NCI-H1092 treated with DMSO at 0.1 percent for 48 hours (cell line): ENCODE measurements at regions not wholly inside any gene's neighbourhood (a gene's known extent, or its start where the extent isn't known, plus 50 kb on each side); places are given as distances from the start of the nearest gene placed in this dataset.
A peak's percentile ranks its signal among the peaks of the same experiment; 100 is the strongest.

Source experiments
- DNase-seq: peaks from one replicate; lab custom pipeline; 2025; lab: John Stamatoyannopoulos, UW

DNA sequence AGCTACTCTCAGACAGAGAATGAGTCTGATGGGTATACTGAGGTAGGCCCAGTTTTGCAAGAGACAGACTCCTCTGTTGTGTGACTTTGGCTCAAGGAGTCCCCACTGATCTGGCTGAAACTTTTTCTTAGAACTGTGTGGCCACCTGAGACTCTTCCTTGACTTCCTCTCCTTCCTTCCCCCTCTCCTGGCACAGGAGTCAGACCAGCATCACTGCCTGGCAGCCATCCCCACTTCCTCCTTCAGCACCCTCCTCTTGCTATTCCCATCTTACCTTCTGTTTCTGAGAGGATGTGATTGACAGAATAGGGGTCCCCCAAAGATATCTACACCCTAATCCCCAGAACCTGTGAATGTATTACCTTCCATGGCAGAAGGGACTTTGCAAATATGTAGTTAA is 351.1 kb downstream of the MN1 start:
- no peak for DNase-seq

DNA sequence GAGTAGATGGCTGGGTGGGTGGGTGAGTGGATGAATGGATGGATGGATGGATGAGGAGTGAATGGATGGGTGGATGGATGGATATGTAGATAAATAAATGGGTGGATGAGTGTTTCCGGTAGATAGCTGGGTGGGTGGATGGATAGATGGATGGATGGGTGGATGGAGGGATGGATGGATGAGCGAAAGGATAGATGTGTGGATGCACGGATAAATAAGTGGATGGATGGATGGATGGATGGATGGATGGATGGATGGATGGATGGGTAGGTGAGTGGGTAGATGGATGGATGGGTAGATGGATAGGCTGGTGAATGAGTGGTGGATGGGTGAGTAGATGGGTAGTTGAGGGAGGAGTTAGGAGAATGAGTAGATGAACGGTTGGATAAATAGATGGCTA is 349.3 kb downstream of the MN1 start:
- DNase-seq = no peak

DNA sequence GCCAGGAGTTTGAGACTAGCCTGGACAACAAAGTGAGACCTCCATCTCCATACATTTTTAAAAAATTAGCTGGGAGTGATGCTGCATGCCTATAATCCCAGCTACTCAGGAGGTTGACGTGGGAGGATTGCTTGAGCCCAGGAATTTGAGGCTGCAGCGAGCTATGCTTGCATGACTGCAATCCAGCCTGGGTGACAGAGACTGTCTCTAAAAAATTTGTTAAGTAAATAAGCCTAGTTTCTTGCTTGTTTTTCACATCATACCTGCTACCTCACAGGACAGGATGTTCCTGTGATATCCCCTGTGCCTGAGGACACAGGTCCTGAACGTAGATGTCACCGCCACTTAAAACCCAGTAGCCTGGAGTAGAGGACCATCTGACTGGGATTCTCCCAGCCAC is 348.6 kb downstream of the MN1 start:
- no peak for DNase-seq

DNA sequence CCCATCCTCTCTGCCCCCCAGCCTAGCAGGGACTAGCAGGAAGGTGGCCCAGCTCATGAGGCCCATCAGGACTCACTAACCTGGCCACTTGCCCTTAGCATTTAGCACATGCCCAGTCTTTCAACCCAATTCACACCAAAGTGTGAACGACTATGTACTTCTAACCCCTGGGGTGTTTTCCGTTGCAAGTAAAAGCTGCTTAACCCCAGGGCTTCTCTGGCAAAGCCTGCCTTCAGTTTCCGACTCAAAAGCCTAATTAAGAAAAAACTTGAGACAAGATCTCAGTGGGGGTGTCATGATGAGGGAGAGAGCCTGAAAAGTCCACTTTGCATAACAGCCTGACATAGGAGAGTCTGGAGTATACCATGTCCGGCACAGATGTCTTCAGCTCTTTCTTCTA is 347.8 kb downstream of the MN1 start:
- DNase-seq = no peak

DNA sequence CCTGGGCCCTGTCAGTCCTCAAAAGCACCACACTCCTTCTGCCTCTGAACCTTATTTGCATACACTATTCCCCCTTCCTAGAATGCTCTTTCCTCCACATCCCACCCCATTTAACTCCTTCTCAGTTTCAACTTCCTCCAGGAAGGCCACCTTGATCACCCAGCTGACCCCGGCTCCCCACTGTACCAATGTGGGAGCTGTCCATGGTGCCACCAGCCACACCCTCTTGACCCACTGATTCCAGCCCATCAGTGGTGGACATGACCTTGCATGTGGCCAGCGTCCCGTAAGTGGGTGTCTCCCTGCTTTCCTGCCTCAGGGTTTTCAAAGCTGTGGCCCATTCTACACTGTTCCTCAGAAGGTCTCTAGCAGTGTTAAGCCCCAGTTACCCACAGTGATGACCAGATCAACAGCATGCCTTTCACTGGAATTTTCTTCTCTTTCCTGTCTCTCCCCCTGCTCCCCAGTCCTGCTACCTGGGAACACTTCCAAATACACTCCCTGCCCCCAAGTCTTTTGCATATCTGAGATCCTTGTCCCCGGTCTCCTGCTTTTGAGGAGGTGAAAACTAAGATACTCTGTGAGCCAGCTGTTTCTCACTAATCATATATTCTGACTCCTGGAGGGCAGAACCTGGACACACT is 346.6 kb downstream of the MN1 start:
- no peak for DNase-seq

DNA sequence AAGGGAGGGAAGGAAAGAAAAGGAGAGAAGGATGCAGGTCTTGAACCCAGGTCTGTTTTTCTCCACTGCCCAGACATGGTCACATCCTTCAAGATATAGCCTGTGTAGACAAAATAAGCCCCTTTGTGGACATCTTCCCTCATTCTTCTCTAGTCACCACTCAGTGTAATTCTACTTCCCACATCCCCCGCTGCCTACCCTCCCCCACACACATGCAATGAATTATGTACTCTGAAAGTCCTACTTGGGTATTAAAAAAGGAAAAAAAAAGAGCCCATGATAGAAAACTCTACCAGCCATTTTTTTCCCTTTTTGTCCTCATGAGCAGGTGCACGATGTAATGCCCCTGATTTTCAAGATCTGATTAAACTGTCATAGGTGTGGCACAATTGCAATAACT is 346.0 kb downstream of the MN1 start:
- no peak for DNase-seq

DNA sequence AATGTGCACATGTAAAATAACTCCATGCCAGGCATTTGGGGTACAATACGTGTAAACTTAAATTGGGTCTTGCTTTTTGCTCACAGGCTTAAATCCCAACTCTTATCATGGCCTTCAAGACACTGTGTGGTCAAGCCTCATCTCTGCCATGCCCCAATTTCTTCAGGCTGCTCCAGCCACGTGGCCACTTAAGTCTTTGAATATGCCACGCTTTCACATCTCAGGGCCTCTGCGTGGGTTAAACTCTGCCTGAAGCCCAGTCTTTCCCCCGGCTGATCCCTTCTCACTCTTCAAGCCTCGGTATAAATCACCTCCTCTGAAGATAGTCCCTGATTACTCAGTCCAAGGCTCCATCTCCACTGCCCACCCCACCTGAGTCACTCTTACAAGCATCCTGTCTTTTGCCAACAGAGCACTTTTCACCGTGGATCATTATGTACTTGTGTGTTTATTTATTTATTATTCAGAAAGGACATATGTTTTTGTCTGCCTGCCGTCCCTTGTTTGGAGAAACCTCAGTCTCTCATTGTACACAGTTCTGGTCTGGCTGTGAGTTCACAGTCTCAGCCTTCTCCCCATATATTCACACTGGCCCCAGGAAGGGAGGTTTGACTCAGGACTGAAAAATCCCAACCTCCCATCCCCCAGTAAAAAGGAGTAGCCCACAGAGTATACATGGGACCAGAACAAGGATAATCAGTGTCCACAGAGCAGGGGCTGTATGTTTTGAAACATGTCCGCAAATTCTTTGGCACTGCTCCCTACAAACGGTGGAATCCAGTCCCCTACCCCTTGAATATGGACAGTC is 344.7 kb downstream of the MN1 start:
- DNase-seq = no peak

DNA sequence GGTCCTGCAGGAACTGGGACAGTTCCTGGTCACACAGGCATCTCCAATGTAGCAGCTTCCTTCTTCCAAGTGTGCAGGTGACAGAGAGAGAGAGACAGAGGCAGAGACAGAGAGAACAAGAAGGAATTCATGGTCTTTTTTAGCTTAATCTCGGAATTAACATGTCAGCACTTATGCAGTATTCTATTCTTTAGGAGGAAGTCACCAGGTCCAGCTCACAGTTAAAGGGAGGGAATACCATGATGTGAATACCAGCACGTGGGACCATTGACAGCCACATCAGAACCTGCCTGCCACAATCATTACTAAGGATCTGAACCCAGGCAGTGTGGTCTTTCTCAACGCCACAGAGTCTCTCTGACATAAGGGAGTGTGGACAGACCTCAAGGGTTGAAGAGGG is 341.6 kb downstream of the MN1 start:
- DNase-seq = no peak

DNA sequence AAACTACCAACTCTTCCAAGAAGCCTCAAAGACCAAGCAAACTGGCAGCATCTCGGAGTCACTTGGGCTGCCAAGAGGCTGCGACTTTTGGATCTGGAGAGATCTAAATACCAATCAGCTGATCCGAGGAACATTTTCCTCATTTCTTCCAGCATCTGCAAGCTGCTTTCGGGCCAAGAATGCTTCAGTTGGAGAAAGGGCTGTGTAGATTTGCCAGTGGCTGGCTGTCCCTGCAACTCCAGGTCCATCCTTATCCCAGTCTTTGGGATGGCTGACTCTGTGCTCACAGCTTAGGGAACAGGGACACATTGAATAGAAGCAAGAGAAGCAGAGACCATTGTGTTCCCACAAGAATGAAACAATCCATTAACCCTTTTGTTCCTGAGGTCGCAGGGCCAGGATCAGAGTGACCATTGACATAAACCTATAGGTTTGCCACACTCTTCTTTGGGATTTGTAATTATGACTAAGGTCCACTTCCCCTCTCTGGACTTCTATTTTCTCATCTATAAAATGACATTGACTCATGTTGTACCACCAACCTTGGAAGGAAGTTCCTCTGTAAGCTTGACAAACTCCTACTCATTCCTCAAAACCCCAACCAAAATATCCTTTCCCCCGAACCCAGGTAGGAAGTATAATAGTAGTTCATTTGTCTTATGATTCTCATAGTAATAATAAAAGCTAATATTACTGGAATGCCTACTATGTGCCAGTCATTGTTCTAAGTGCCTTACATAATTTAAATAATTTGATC is 340.8 kb downstream of the MN1 start:
- DNase-seq = no peak

DNA sequence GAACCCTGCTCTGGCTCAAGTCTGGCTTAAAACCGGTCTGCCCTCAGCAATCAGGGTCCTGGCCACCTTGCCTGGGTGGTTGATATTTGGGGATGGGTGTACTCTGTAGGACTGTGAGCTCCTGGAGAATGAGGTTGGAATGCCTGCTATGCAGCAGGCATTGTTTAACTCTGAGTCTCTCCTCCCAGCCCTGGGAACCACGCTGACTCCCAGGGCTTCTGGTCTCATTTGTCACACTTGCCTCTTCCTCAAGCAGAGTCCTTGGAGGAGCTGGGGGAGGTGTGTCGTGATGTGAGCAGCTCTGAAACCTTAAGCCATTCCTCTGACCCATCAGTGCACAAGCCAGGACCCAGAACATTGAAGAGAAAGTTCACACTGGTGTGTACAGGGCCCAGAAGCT is 340.1 kb downstream of the MN1 start:
- DNase-seq = no peak

DNA sequence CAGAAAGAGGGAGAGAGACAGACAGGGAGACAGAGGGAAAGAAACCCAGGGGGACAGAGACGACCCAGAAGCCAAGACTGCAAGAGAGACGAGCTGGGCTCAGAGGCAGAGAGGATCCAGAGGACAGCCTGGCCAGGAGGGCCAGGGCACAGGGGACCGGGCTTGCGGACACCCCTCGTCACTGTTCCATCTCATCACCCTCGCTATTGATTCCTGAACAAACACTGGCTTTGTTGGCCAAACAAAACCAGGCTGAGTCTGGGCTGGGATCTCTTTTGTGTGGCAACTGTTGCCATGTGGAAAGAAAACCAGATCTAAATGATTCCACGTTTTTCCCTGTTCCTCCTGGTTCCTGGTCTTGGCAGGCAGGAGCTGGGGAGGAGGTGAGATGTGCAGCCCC is 339.4 kb downstream of the MN1 start:
- peak; percentile 85 for DNase-seq

DNA sequence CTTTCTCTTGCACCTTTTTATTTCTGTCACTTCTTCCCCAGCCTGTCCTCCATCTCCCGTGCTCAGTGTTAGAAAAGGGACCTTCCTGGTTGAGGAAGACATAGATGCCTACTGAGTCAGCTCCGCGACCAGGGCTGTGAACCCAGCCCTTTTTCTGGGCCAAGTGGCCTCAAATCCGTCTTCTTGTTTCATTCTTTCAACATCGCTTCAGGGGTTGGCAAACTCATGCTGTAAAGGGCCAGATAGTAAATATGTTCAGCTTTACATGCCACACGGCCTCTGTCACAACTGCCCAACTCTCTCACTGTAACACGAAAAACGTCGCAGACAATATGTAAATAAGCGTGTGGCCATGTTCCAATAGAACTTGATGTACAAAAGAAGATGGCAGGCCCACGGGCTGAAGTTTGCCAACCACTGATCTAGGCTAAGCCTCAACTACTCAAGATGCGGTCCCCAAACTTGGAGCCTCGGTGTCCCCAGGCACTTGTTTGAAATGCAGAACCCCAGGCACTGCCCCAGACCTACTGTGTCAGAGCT is 338.4 kb downstream of the MN1 start:
- DNase-seq = no peak

DNA sequence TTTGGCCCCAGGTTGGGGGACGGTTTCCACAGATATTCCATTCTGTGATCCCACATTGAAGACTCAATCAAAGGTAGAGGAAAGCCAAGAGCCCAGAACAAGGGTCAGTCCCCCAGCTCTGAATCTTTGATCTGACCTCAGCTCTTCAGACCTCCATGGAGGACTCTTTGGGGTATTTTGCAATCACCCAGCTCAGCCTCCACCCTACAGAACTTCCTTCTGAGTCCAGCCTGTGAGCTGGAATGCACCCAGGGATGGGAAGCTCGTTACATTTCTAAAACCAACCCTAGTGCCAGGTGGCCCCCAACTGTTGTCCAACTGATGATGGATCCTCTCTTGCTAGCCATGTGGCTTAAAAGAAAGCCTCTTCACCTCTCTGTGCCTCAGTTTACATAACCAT is 335.3 kb downstream of the MN1 start:
- DNase-seq = no peak

DNA sequence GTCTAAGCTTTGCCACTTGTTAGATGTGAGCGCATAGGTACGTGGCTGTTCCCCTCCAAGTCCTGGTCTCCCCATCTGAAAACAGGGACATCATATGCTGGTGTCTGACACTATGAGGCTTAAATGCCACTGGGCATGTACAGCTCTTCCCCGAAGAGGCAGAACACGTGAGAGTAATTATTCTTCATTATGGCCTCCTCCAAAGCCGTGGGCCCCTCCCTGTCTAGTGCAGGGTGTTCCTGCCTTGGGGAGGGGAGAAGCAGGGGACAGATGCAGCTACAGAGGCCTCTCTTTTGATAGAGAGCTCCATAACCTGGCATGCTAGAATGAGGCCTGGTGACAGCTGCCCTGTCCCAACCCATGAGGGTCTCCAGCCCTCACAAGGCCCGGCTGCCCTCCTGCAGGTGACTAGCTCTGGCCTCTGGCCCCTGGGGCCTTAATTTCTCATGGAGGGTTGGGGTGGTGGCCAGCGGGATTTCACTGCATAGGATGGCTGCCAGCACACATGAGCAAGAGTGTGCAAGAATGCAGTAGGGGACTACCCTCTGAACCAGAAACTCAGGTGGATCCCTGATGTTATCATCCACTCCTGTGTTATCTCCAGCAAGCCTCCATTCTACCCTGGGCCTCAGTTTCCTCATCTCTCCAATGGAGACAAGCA is 334.6 kb downstream of the MN1 start:
- no peak for DNase-seq

DNA sequence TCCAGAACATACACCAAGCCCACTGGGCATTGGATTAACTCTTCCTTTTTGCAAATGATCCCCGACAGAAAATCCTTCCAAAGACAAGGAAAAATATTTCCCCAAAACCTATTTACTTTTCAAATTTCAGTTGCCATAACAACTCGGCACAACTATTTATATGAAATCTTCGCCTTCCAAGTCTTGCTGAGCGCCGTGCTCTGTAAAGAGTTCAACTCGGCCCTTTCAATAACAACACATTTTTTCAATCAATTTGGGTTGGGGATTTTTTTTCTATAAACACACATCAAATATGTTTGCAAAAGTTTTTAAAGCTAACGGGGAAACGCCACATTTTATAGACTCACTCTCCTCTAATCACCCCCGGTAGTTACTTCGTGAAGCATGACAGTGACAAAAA is 333.8 kb downstream of the MN1 start:
- no peak for DNase-seq

DNA sequence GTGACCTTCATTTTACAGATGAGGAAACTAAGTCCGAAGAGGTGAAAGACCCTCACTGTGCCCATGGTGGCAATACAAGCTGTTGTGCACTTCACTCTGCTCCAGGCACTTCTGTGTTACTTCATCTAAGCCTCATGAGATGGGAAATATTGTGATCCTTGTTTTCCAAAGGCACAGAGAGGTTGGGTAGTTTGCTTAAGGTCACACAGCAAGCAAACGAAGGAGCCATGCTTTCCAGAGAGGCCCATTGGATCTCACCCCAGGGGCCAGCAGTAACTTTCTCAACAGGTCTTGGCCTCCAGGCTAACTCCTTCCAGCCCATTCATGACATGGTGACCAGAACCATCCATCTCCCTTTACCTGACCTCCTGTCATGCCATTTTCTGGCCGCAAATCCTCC is 332.8 kb downstream of the MN1 start:
- DNase-seq = no peak

DNA sequence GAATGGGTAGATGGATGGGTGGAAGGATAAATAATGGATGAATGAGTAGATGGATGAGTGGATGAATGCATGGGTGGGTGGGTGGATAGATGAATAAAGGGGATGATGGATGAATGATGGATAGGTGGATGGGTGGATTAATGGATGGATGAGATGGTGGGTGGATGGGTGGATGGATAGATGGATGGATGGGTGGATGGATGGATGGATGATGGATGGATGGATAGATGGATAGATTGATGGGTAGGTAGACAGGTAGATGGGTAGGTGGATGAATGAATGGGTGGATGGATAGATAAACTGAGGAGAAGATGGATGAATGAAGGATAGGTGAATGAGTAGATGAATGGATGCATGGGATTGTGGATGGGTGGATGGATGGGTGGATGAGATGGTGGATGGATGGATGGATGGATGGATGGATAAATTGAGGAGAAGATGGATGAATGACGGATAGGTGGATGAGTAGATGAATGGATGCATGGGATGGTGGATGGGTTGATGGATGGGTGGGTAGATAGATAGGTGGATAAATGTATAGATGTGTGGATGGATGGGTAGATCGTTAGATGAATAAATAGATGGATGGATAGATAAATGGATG is 331.3 kb downstream of the MN1 start:
- no peak for DNase-seq

DNA sequence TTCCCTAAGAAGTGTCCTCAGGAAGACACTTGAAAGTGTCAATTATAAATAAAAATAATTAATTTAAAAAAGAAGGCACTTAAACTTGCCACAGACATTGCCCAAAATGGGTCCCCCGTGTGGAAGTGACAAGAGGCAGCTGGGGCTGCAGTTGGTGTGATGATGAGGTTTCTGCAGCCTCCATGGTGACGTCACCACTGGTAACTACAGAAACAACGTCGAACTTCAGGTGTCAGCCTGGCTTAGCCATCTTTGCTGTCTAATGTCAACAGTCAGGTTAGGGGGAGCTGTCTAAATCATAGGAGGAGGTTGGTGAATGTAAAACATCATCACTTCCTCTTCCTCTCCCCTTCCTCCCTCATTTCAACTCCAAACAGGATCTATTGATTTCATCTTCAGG is 328.6 kb downstream of the MN1 start:
- DNase-seq = no peak

DNA sequence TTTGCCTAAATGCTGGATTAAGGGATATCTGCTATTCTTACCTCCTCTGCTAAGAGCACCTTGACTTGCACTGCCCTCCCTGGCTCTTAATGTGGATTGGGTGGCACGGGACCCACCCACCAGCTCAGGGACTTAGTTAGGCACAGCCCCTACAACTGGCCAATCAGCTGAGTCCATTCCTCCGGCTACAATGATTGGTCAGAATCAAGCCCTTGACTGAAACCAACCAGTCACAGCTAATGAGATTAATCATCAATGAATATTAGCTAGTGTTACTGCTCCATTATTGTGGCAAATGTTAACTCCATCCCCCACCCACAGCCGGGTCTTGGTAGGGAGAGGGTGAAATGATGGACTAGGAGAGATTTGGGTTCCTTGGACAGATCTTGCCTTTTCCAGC is 328.0 kb downstream of the MN1 start:
- DNase-seq = no peak

DNA sequence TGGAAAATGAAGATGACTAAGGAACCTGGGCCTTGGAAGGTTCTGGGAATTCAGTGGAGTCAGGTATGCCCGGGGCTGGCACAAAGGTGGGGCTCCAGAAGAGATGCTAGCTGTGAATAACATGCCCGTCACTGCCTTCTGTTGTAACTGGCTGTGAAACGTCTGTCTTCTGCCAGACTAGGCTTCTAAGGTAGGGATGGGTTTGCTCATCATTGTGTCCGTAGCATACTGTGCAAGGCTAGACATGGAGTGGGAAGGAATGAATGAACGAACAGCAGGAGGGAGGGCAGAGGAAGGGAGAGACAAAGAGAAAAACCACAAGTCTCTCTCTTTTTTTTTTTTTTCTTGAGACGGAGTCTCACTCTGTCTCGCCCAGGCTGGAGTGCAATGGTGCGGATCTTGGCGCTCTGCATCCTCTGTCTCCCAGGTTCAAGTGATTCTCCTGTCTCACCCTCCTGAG is 327.4 kb downstream of the MN1 start:
- no peak for DNase-seq

DNA sequence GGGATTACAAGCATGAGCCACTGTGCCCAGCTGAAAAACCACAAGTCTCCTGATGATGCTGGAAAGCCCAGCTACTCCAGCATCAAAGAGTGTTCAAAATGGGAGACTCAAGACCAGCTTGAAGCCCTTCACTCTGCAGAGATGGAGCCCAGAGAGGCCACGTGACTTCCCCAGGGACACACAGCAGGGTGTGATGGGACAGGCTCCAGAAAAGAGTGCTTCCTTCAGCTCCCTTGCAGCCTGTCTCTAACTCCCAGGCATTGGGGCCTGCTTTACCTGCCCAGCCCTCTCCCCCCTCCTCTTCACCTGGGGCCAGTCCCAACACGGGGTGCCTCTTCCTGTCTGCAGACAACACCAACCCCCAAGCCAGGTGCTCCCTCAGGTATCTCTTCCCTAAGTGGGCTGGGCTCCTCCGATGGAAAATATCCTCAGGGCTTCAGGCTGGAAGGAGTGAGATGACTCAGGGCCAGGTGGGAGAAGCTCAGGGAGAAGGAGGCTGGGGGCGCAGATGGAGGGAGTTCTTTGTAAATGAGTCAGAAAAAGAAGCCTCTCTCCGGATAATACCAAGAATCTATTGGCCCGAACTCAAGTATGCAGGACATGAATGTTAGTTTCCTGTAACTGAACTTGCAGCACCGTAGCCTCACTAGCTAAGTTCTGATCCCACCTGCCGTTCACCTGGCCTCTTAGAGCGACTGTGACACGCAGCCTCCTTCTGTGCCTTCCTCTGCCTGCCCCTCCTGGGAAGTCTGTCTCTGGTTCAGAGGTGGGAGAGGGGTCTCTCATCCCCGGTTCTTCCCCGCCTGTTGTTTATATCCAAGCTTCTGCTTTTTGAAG is 326.6 kb downstream of the MN1 start:
- DNase-seq = no peak
